GM23248 (cell line): ENCODE measurements at regions not wholly inside any gene's neighbourhood (a gene's known extent, or its start where the extent isn't known, plus 50 kb on each side); places are given as distances from the start of the nearest gene placed in this dataset.

Source experiments
- DNase-seq: peaks from one replicate; pipeline ENCODE4 v3.0.0-alpha.2; 2015
- H2AFZ ChIP-seq: fragments of 200-600 bp; sonication (generic); 2 replicates; pipeline ENCODE4 v1.6.1; 2016; ENCODE audit warnings: antibody characterized with exemption
- H3F3A ChIP-seq: fragments of 200-600 bp; sonication (generic); 2 replicates; pipeline ENCODE4 v1.6.1; 2016; ENCODE audit warnings: mild to moderate bottlenecking, antibody characterized with exemption, mixed run types; ENCODE audit not compliant: insufficient read depth
- H3K27ac ChIP-seq: fragments of 200-600 bp; sonication (generic); 2 replicates; pipeline ENCODE4 v1.5.1; 2016; ENCODE audit warnings: mild to moderate bottlenecking
- H3K27me3 ChIP-seq: fragments of 200-600 bp; sonication (generic); replicated peaks from 2 replicates; pipeline ENCODE4 v1.6.1; 2016; ENCODE audit warnings: mild to moderate bottlenecking; ENCODE audit not compliant: insufficient read depth
- H3K36me3 ChIP-seq: fragments of 200-600 bp; sonication (generic); 2 replicates; pipeline ENCODE4 v1.6.1; 2016; ENCODE audit warnings: low read depth, mild to moderate bottlenecking
- H3K4me1 ChIP-seq: fragments of 200-600 bp; sonication (generic); 2 replicates; pipeline ENCODE4 v1.6.1; 2016; ENCODE audit warnings: mild to moderate bottlenecking; ENCODE audit not compliant: insufficient read depth
- H3K4me2 ChIP-seq: fragments of 200-600 bp; sonication (generic); one replicate; pipeline ENCODE4 v1.6.1; 2016; ENCODE audit warnings: mild to moderate bottlenecking; ENCODE audit not compliant: unreplicated experiment
- H3K4me3 ChIP-seq: fragments of 200-600 bp; sonication (generic); 2 replicates; pipeline ENCODE4 v1.5.1; 2016; ENCODE audit warnings: mild to moderate bottlenecking
- H3K79me2 ChIP-seq: fragments of 200-600 bp; sonication (generic); 2 replicates; pipeline ENCODE4 v1.6.1; 2016; ENCODE audit warnings: mild to moderate bottlenecking; ENCODE audit not compliant: insufficient read depth
- H3K9ac ChIP-seq: fragments of 200-600 bp; sonication (generic); 2 replicates; pipeline ENCODE4 v1.6.1; 2016; ENCODE audit warnings: mild to moderate bottlenecking
- H3K9me2 ChIP-seq: fragments of 200-600 bp; sonication (generic); 2 replicates; pipeline ENCODE4 v1.6.1; 2016; ENCODE audit warnings: mixed run types, mild to moderate bottlenecking, moderate library complexity; ENCODE audit not compliant: insufficient read depth
- H3K9me3 ChIP-seq: fragments of 200-600 bp; sonication (generic); one replicate; pipeline ENCODE4 v1.6.1; 2017; ENCODE audit warnings: low read depth
- H4K20me1 ChIP-seq: fragments of 200-600 bp; sonication (generic); 2 replicates; pipeline ENCODE4 v1.6.0; 2016; ENCODE audit not compliant: insufficient read depth
- EZH2 ChIP-seq: fragments of 200-600 bp; sonication (generic); IDR thresholded peaks from 2 replicates; pipeline ENCODE4 v1.6.1; 2018; ENCODE audit warnings: antibody characterized with exemption, mild to moderate bottlenecking; ENCODE audit not compliant: insufficient read depth, poor library complexity, severe bottlenecking
- EZH2phosphoT487 ChIP-seq: fragments of 200-600 bp; sonication (generic); IDR thresholded peaks from 2 replicates; pipeline ENCODE4 v1.6.1; 2018; ENCODE audit warnings: antibody characterized with exemption, moderate library complexity, mild to moderate bottlenecking, low read depth; ENCODE audit not compliant: insufficient read depth
- WGBS, 2 experiments: methylation state at CpG; one replicate each; pipeline ENCODE4 v1.1.6; 2015 to 2017; ENCODE audit warnings: low lambda C conversion rate in 2 of 2, low coverage in 1 of 2; ENCODE audit errors: missing lambda C conversion rate in 2 of 2; 5-methylcytosine and 5-hydroxymethylcytosine counted together
- in situ Hi-C: fragments of 300-500 bp; cut with MboI; formaldehyde crosslinking; loops from 2 replicates; pipeline ENCODE4 v1.15.0; 2020

DNA sequence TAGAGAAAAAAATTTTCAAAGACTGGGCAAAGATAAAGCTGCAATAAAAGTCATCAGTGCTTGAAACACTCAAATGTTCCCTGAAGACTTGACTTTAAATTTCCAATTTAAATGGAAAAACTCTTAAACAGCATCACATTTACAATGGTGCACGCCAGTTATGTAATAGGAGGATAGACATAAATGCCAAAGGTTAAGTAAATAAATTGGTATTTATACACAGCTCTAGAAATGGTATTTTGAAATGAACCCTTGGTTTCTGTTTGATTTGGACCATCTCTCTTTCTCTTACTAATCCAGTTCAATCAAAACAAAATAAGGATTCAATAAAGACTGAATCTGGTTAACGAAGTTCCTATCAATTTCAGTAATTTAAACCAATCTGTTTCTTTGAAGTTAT lies 272.6 kb downstream of the GPM6A start:
- Histone ChIP-seq H3F3A (no peaks in the 10 kb centered on the region), H3K79me2 (no peaks in the 10 kb centered on the region), H2AFZ (no peak overlapping the region), H3K27ac (no peak overlapping the region), H3K36me3 (no peaks in the 10 kb centered on the region), H3K4me2 (no peak overlapping the region), H3K4me1 (peaks cover 5% of the 10 kb centered on the region; the same call in 1 of the 2 replicates), H3K9ac (no peak overlapping the region), H3K9me3 (no peaks in the 10 kb centered on the region), H3K9me2 (no peaks in the 10 kb centered on the region), H3K4me3 (no peak overlapping the region), H4K20me1 (no peaks in the 10 kb centered on the region), H3K27me3 (no peaks in the 10 kb centered on the region)
- no peak for TF ChIP-seq EZH2
- TF ChIP-seq EZH2phosphoT487 = no peak
- 27 to 31% methylated on average over 2 of the region's 2 CpGs for WGBS, 2 experiments
- in situ Hi-C loops = loop anchor here (25.0 kb wide), 2 partner anchors 777 to 1177 kb away; no protein-coding TSS in a partner anchor
- no peak for DNase-seq

DNA sequence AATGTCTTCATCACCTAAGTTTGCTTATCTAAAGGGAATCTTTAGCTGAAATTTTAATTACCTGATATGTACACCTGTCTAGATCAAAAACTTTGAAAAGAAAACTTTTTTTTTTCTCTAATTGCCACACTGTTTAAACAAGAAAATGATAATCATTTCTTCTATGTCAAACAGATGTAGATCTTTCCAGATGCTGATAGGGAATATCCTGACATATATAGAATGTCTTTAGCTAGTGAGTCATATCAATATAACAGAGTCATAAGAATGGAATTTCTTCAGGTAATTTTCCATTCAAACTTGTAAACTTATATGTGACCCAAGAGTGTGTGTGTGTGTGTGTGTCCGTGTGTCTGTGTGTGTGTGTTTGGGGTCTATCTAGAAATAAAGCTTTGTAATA lies 271.9 kb downstream of the GPM6A start:
- Histone ChIP-seq H2AFZ (no peak overlapping the region), H4K20me1 (no peaks in the 10 kb centered on the region), H3K9me2 (no peaks in the 10 kb centered on the region), H3K4me3 (no peak overlapping the region), H3F3A (no peaks in the 10 kb centered on the region), H3K79me2 (no peaks in the 10 kb centered on the region), H3K27ac (no peak overlapping the region), H3K4me2 (no peak overlapping the region), H3K27me3 (no peaks in the 10 kb centered on the region), H3K9ac (no peak overlapping the region), H3K4me1 (peaks cover 5% of the 10 kb centered on the region; the same call in 1 of the 2 replicates), H3K36me3 (no peaks in the 10 kb centered on the region), H3K9me3 (no peaks in the 10 kb centered on the region)
- TF ChIP-seq EZH2phosphoT487 (no peak), EZH2 (no peak)
- in situ Hi-C loops = loop anchor here (25.0 kb wide), 2 partner anchors 778 to 1178 kb away; no protein-coding TSS in a partner anchor
- DNase-seq = no peak
- WGBS, 2 experiments = 64 to 78% methylated on average over 1 of the region's 1 CpG

DNA sequence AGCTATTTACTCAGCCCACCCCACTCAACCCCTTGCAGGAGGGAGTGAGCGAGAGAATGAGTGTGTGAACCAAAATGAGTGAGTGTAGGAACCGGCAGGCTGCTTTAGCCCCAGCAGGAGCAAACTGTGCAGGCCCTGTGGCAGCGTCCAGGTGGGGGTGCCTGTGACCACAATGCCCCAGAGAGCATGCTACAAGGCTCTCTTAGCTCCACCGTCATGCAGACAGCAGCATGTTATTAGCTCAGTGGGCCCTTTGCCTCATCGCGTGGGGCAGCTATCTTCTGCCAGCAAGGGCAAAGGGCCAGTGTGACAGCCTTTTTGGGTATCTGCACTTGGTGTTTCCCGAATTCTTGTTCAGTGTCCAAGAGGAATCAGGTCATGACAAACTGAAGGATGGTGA lies 271.3 kb downstream of the GPM6A start:
- in situ Hi-C loops = loop anchor here (25.0 kb wide), 2 partner anchors 778 to 1178 kb away; no protein-coding TSS in a partner anchor
- Histone ChIP-seq H3F3A (no peaks in the 10 kb centered on the region), H3K9ac (no peak overlapping the region), H3K4me3 (no peak overlapping the region), H3K27ac (no peak overlapping the region), H4K20me1 (no peaks in the 10 kb centered on the region), H3K4me2 (no peak overlapping the region), H3K9me3 (no peaks in the 10 kb centered on the region), H3K9me2 (no peaks in the 10 kb centered on the region), H3K27me3 (no peaks in the 10 kb centered on the region), H3K79me2 (no peaks in the 10 kb centered on the region), H3K36me3 (no peaks in the 10 kb centered on the region), H2AFZ (no peak overlapping the region), H3K4me1 (peaks cover 5% of the 10 kb centered on the region; the same call in 1 of the 2 replicates)
- WGBS, 2 experiments = 59 to 62% methylated on average over 7 of the region's 7 CpGs
- DNase-seq = no peak
- TF ChIP-seq EZH2phosphoT487 (no peak), EZH2 (no peak)

DNA sequence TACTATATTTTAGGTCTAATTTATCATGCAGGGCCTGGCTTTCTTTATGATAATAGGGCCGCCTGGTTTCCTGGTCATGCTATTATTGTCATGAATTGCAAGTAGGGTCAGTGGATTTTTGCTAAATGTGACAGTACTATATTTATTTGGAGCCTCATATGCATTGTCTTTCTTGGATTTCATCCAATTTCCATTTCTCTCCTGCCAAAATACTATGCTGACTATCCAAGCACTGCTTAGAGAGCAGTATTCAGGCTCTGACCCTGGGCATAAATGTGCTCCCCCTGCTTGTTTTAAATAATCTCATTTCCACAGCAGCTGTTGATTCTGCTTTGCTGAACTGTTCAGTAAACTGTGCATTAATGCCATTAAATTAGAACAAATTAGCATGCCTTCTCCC lies 269.3 kb downstream of the GPM6A start:
- Histone ChIP-seq H3K27ac (no peak overlapping the region), H3F3A (no peaks in the 10 kb centered on the region), H3K36me3 (no peaks in the 10 kb centered on the region), H3K27me3 (no peaks in the 10 kb centered on the region), H4K20me1 (no peaks in the 10 kb centered on the region), H3K79me2 (no peaks in the 10 kb centered on the region), H3K4me1 (no peaks in the 10 kb centered on the region), H3K9me2 (no peaks in the 10 kb centered on the region), H3K9me3 (no peaks in the 10 kb centered on the region), H3K9ac (no peak overlapping the region), H3K4me3 (no peak overlapping the region), H3K4me2 (no peak overlapping the region), H2AFZ (no peak overlapping the region)
- no peak for TF ChIP-seq EZH2phosphoT487
- no peak for TF ChIP-seq EZH2
- in situ Hi-C loops = loop anchor here (25.0 kb wide), 2 partner anchors 780 to 1180 kb away; no protein-coding TSS in a partner anchor
- DNase-seq = no peak
- 36 to 45% methylated on average over 1 of the region's 1 CpG for WGBS, 2 experiments

DNA sequence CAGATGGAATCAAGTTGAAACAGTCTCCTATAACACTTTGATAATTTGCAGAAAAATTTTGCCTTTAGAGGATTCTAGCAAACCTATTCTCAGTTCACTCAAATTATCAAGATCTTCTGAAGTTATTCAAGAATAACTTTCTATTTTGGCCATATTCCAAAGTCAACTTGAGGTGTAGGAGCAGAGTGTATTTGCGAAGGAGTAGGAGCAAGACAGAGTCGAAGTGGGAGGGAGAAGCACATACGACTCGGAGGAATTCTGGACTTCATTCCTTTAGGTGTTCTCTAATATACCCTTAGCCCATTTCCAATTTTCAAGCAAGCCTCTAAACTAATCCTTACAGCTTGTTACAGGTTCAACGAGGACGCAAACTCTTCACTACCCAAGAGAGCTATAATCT lies 252.9 kb downstream of the GPM6A start:
- H4K20me1 ChIP-seq = no peaks in the 10 kb centered on the region
- H3K4me2 ChIP-seq = no peak overlapping the region
- H3K27ac ChIP-seq = no peak overlapping the region
- no peak overlapping the region for H3K9ac ChIP-seq
- TF ChIP-seq EZH2 = no peak
- TF ChIP-seq EZH2phosphoT487 = no peak
- no peaks in the 10 kb centered on the region for H3K9me3 ChIP-seq
- no peaks in the 10 kb centered on the region for H3K4me1 ChIP-seq
- DNase-seq = no peak
- in situ Hi-C loops = no loop called here
- H3F3A ChIP-seq = no peaks in the 10 kb centered on the region
- no peaks in the 10 kb centered on the region for H3K27me3 ChIP-seq
- no peak overlapping the region for H3K4me3 ChIP-seq
- H3K79me2 ChIP-seq = no peaks in the 10 kb centered on the region
- H3K36me3 ChIP-seq = no peaks in the 10 kb centered on the region
- no peaks in the 10 kb centered on the region for H3K9me2 ChIP-seq
- 54 to 68% methylated on average over 6 of the region's 6 CpGs for WGBS, 2 experiments
- H2AFZ ChIP-seq = no peak overlapping the region
